ENCODE measurements at regions not wholly inside any gene's neighbourhood (a gene's known extent, or its start where the extent isn't known, plus 50 kb on each side); places are given as distances from the start of the nearest gene placed in this dataset.

GRCh38 chr18:22674272-22674671 lies 256.6 kb upstream of the CTAGE1 start:
- Histone ChIP-seq H3K27ac (ENCODE audit: low read depth, low read length) (no peak overlapping the region), H3K27me3 (ENCODE audit: control insufficient read depth in 1 of 2, insufficient read depth in 2 of 2, low read length in 2 of 2) (no peaks in the 10 kb centered on the region), H3K4me1 (ENCODE audit: control insufficient read depth in 1 of 2, insufficient read depth in 2 of 2, low read length in 2 of 2) (peaks cover 9 to 36% of the 10 kb centered on the region in 2 donors), H3K9ac (ENCODE audit: low read depth in 1 of 2, low read length in 2 of 2) (no peak overlapping the region), H3K4me3 (ENCODE audit: low read depth in 1 of 2, low read length in 2 of 2) (no peak overlapping the region), H3K36me3 (ENCODE audit: control insufficient read depth in 1 of 2, insufficient read depth in 2 of 2, low read length in 2 of 2) (no peaks in the 10 kb centered on the region), H3K9me3 (ENCODE audit: control insufficient read depth in 1 of 2, low read length in 2 of 2) (no peaks in the 10 kb centered on the region)

- H3K9me3 ChIP-seq (ENCODE audit: control insufficient read depth in 1 of 2, low read length in 2 of 2), result no peaks in the 10 kb centered on the region
- H3K36me3 ChIP-seq (ENCODE audit: control insufficient read depth in 1 of 2, insufficient read depth in 2 of 2, low read length in 2 of 2), result no peaks in the 10 kb centered on the region
- H3K9ac ChIP-seq (ENCODE audit: low read depth in 1 of 2, low read length in 2 of 2), result no peak overlapping the region
- H3K27me3 ChIP-seq (ENCODE audit: control insufficient read depth in 1 of 2, insufficient read depth in 2 of 2, low read length in 2 of 2), result no peaks in the 10 kb centered on the region
- no peak overlapping the region for H3K27ac ChIP-seq (ENCODE audit: low read depth, low read length)
- H3K4me3 ChIP-seq (ENCODE audit: low read depth in 1 of 2, low read length in 2 of 2), result no peak overlapping the region
- peaks cover 9 to 32% of the 10 kb centered on the region in 2 donors for H3K4me1 ChIP-seq (ENCODE audit: control insufficient read depth in 1 of 2, insufficient read depth in 2 of 2, low read length in 2 of 2)
Measured at GRCh38 chr18:22675006-22675405, 257.3 kb upstream of the CTAGE1 start.

GRCh38 chr18:22676423-22676822 lies 256.7 kb upstream of the RBBP8 start:
- Histone ChIP-seq H3K9me3 (ENCODE audit: control insufficient read depth in 1 of 2, low read length in 2 of 2) (no peaks in the 10 kb centered on the region), H3K27me3 (ENCODE audit: control insufficient read depth in 1 of 2, insufficient read depth in 2 of 2, low read length in 2 of 2) (no peaks in the 10 kb centered on the region), H3K4me1 (ENCODE audit: control insufficient read depth in 1 of 2, insufficient read depth in 2 of 2, low read length in 2 of 2) (peaks cover 0 to 33% of the 10 kb centered on the region in 2 donors), H3K9ac (ENCODE audit: low read depth in 1 of 2, low read length in 2 of 2) (no peak overlapping the region), H3K27ac (ENCODE audit: low read depth, low read length) (no peak overlapping the region), H3K4me3 (ENCODE audit: low read depth in 1 of 2, low read length in 2 of 2) (no peak overlapping the region), H3K36me3 (ENCODE audit: control insufficient read depth in 1 of 2, insufficient read depth in 2 of 2, low read length in 2 of 2) (no peaks in the 10 kb centered on the region)

- H3K27ac ChIP-seq (ENCODE audit: low read depth, low read length), result no peak overlapping the region
- H3K9me3 ChIP-seq (ENCODE audit: control insufficient read depth in 1 of 2, low read length in 2 of 2), result no peaks in the 10 kb centered on the region
- no peaks in the 10 kb centered on the region for H3K36me3 ChIP-seq (ENCODE audit: control insufficient read depth in 1 of 2, insufficient read depth in 2 of 2, low read length in 2 of 2)
Measured at GRCh38 chr18:22678486-22678885, 254.6 kb upstream of the RBBP8 start.

GRCh38 chr18:22680944-22681343 lies 252.2 kb upstream of the RBBP8 start:
- H3K9me3 ChIP-seq (ENCODE audit: control insufficient read depth in 1 of 2, low read length in 2 of 2), result no peaks in the 10 kb centered on the region
- H3K4me3 ChIP-seq (ENCODE audit: low read depth in 1 of 2, low read length in 2 of 2), result no peak overlapping the region
- no peaks in the 10 kb centered on the region for H3K27me3 ChIP-seq (ENCODE audit: control insufficient read depth in 1 of 2, insufficient read depth in 2 of 2, low read length in 2 of 2)
- H3K4me1 ChIP-seq (ENCODE audit: control insufficient read depth in 1 of 2, insufficient read depth in 2 of 2, low read length in 2 of 2), result peaks cover 24 to 62% of the 10 kb centered on the region in 2 donors
- H3K9ac ChIP-seq (ENCODE audit: low read depth in 1 of 2, low read length in 2 of 2), result no peak overlapping the region
- H3K27ac ChIP-seq (ENCODE audit: low read depth, low read length), result no peak overlapping the region
- no peaks in the 10 kb centered on the region for H3K36me3 ChIP-seq (ENCODE audit: control insufficient read depth in 1 of 2, insufficient read depth in 2 of 2, low read length in 2 of 2)

More at GRCh38 chr18:22678486-22678885, 254.6 kb upstream of the RBBP8 start:
- no peak overlapping the region for H3K9ac ChIP-seq (ENCODE audit: low read depth in 1 of 2, low read length in 2 of 2)
- peaks cover 16 to 50% of the 10 kb centered on the region in 2 donors for H3K4me1 ChIP-seq (ENCODE audit: control insufficient read depth in 1 of 2, insufficient read depth in 2 of 2, low read length in 2 of 2)
- H3K27me3 ChIP-seq (ENCODE audit: control insufficient read depth in 1 of 2, insufficient read depth in 2 of 2, low read length in 2 of 2), result no peaks in the 10 kb centered on the region
- no peak overlapping the region for H3K4me3 ChIP-seq (ENCODE audit: low read depth in 1 of 2, low read length in 2 of 2)

- H3K27me3 ChIP-seq (ENCODE audit: control insufficient read depth in 1 of 2, insufficient read depth in 2 of 2, low read length in 2 of 2), result no peaks in the 10 kb centered on the region
- no peaks in the 10 kb centered on the region for H3K9me3 ChIP-seq (ENCODE audit: control insufficient read depth in 1 of 2, low read length in 2 of 2)
- H3K36me3 ChIP-seq (ENCODE audit: control insufficient read depth in 1 of 2, insufficient read depth in 2 of 2, low read length in 2 of 2), result no peaks in the 10 kb centered on the region
- H3K4me1 ChIP-seq (ENCODE audit: control insufficient read depth in 1 of 2, insufficient read depth in 2 of 2, low read length in 2 of 2), result peaks cover 24 to 53% of the 10 kb centered on the region in 2 donors
- peak overlapping the region; percentile 0 for H3K27ac ChIP-seq (ENCODE audit: low read depth, low read length)
- no peak overlapping the region for H3K4me3 ChIP-seq (ENCODE audit: low read depth in 1 of 2, low read length in 2 of 2)
- H3K9ac ChIP-seq (ENCODE audit: low read depth in 1 of 2, low read length in 2 of 2), result no peak overlapping the region
Measured at GRCh38 chr18:22681908-22682307, 251.2 kb upstream of the RBBP8 start.

GRCh38 chr18:22682720-22683119 lies 250.4 kb upstream of the RBBP8 start:
- no peaks in the 10 kb centered on the region for H3K36me3 ChIP-seq (ENCODE audit: control insufficient read depth in 1 of 2, insufficient read depth in 2 of 2, low read length in 2 of 2)
- no peaks in the 10 kb centered on the region for H3K9me3 ChIP-seq (ENCODE audit: control insufficient read depth in 1 of 2, low read length in 2 of 2)
- peaks cover 24 to 53% of the 10 kb centered on the region in 2 donors for H3K4me1 ChIP-seq (ENCODE audit: control insufficient read depth in 1 of 2, insufficient read depth in 2 of 2, low read length in 2 of 2)
- no peaks in the 10 kb centered on the region for H3K27me3 ChIP-seq (ENCODE audit: control insufficient read depth in 1 of 2, insufficient read depth in 2 of 2, low read length in 2 of 2)
- H3K9ac ChIP-seq (ENCODE audit: low read depth in 1 of 2, low read length in 2 of 2), result peak overlapping the region; percentile 33 to 38
- H3K27ac ChIP-seq (ENCODE audit: low read depth, low read length), result peak overlapping the region; percentile 58
- no peak overlapping the region for H3K4me3 ChIP-seq (ENCODE audit: low read depth in 1 of 2, low read length in 2 of 2)

GRCh38 chr18:22683196-22683676 lies 249.9 kb upstream of the RBBP8 start:
- Histone ChIP-seq H3K9me3 (ENCODE audit: control insufficient read depth in 1 of 2, low read length in 2 of 2) (no peaks in the 10 kb centered on the region), H3K27me3 (ENCODE audit: control insufficient read depth in 1 of 2, insufficient read depth in 2 of 2, low read length in 2 of 2) (no peaks in the 10 kb centered on the region), H3K4me3 (ENCODE audit: low read depth in 1 of 2, low read length in 2 of 2) (no peak overlapping the region), H3K9ac (ENCODE audit: low read depth in 1 of 2, low read length in 2 of 2) (peak overlapping the region; percentile 33 to 38), H3K4me1 (ENCODE audit: control insufficient read depth in 1 of 2, insufficient read depth in 2 of 2, low read length in 2 of 2) (peaks cover 24 to 51% of the 10 kb centered on the region in 2 donors), H3K27ac (ENCODE audit: low read depth, low read length) (peak overlapping the region; percentile 58), H3K36me3 (ENCODE audit: control insufficient read depth in 1 of 2, insufficient read depth in 2 of 2, low read length in 2 of 2) (no peaks in the 10 kb centered on the region)

- H3K9ac ChIP-seq (ENCODE audit: low read depth in 1 of 2, low read length in 2 of 2), result no peak overlapping the region
- H3K9me3 ChIP-seq (ENCODE audit: control insufficient read depth in 1 of 2, low read length in 2 of 2), result peaks cover 0 to 2% of the 10 kb centered on the region in 2 donors
- no peaks in the 10 kb centered on the region for H3K36me3 ChIP-seq (ENCODE audit: control insufficient read depth in 1 of 2, insufficient read depth in 2 of 2, low read length in 2 of 2)
- H3K27me3 ChIP-seq (ENCODE audit: control insufficient read depth in 1 of 2, insufficient read depth in 2 of 2, low read length in 2 of 2), result no peaks in the 10 kb centered on the region
- peak overlapping the region in 1 of 2 donors; percentile 2 for H3K4me3 ChIP-seq (ENCODE audit: low read depth in 1 of 2, low read length in 2 of 2)
- peak overlapping the region; percentile 59 for H3K27ac ChIP-seq (ENCODE audit: low read depth, low read length)
- H3K4me1 ChIP-seq (ENCODE audit: control insufficient read depth in 1 of 2, insufficient read depth in 2 of 2, low read length in 2 of 2), result peaks cover 24 to 46% of the 10 kb centered on the region in 2 donors
Measured at GRCh38 chr18:22683786-22684185, 249.3 kb upstream of the RBBP8 start.

GRCh38 chr18:22684268-22684667 lies 248.9 kb upstream of the RBBP8 start:
- peaks cover 24 to 44% of the 10 kb centered on the region in 2 donors for H3K4me1 ChIP-seq (ENCODE audit: control insufficient read depth in 1 of 2, insufficient read depth in 2 of 2, low read length in 2 of 2)
- H3K36me3 ChIP-seq (ENCODE audit: control insufficient read depth in 1 of 2, insufficient read depth in 2 of 2, low read length in 2 of 2), result no peaks in the 10 kb centered on the region
- peak overlapping the region; percentile 59 for H3K27ac ChIP-seq (ENCODE audit: low read depth, low read length)
- H3K27me3 ChIP-seq (ENCODE audit: control insufficient read depth in 1 of 2, insufficient read depth in 2 of 2, low read length in 2 of 2), result no peaks in the 10 kb centered on the region
- peaks cover 0 to 2% of the 10 kb centered on the region in 2 donors for H3K9me3 ChIP-seq (ENCODE audit: control insufficient read depth in 1 of 2, low read length in 2 of 2)
- H3K9ac ChIP-seq (ENCODE audit: low read depth in 1 of 2, low read length in 2 of 2), result no peak overlapping the region
- no peak overlapping the region for H3K4me3 ChIP-seq (ENCODE audit: low read depth in 1 of 2, low read length in 2 of 2)
